Activated CD4-positive, alpha-beta T cell treated with anti-CD3 and anti-CD28 coated beads, Interleukin-2, amount 10 ng/mL, durations not matched to agents 7 days and 5 days (primary cell): ENCODE measurements at regions not wholly inside any gene's neighbourhood (a gene's known extent, or its start where the extent isn't known, plus 50 kb on each side); places are given as distances from the start of the nearest gene placed in this dataset.

Experiments used
- CTCF ChIA-PET: fragments of 350-600 bp; sonication (Branson Sonifier 250); formaldehyde crosslinking; loops from one replicate; lab custom pipeline; 2021; ENCODE audit warnings: antibody characterized with exemption; lab: Charles Lee
- POLR2A ChIA-PET: fragments of 350-600 bp; sonication (Branson Sonifier 250); formaldehyde crosslinking; loops from one replicate; lab custom pipeline; 2021; ENCODE audit warnings: antibody characterized with exemption; lab: Charles Lee
- DNase-seq: peaks from one replicate; pipeline ENCODE4 v3.0.0-alpha.2; 2020
- H3K27ac Mint-ChIP-seq: one replicate; pipeline ENCODE4 v1.8.0; 2021; ENCODE audit warnings: mild to moderate bottlenecking, moderate library complexity, mixed read lengths
- H3K27me3 Mint-ChIP-seq: one replicate; pipeline ENCODE4 v1.8.0; 2021; ENCODE audit warnings: mixed read lengths
- H3K36me3 Mint-ChIP-seq: one replicate; pipeline ENCODE4 v1.8.0; 2021; ENCODE audit warnings: low read depth, mixed read lengths
- H3K4me1 Mint-ChIP-seq: one replicate; pipeline ENCODE4 v1.8.0; 2021; ENCODE audit warnings: mixed read lengths
- H3K4me3 Mint-ChIP-seq: one replicate; pipeline ENCODE4 v1.8.0; 2021; ENCODE audit warnings: mild to moderate bottlenecking, moderate library complexity, mixed read lengths
- H3K9me3 Mint-ChIP-seq: one replicate; pipeline ENCODE4 v1.8.0; 2021; ENCODE audit warnings: mixed read lengths

GRCh38 chr2:120418174-120418787 lies 72.3 kb downstream of the INHBB start:
- Mint-ChIP-seq H3K36me3 (no peaks in the 10 kb centered on the region), H3K9me3 (no peaks in the 10 kb centered on the region), H3K4me3 (no peak overlapping the region), H3K27me3 (peaks cover 6% of the 10 kb centered on the region), H3K27ac (no peak overlapping the region), H3K4me1 (no peaks in the 10 kb centered on the region)
- POLR2A ChIA-PET, result no interaction called here
- CTCF ChIA-PET, result no interaction called here
- DNase-seq, result no peak

GRCh38 chr2:120419073-120419472 lies 73.1 kb downstream of the INHBB start:
- CTCF ChIA-PET, result no interaction called here
- POLR2A ChIA-PET, result no interaction called here
- no peaks in the 10 kb centered on the region for H3K9me3 Mint-ChIP-seq
- H3K36me3 Mint-ChIP-seq, result no peaks in the 10 kb centered on the region
- no peak overlapping the region for H3K27ac Mint-ChIP-seq
- H3K27me3 Mint-ChIP-seq, result peaks cover 3% of the 10 kb centered on the region
- no peak overlapping the region for H3K4me3 Mint-ChIP-seq
- DNase-seq, result no peak
- no peaks in the 10 kb centered on the region for H3K4me1 Mint-ChIP-seq

GRCh38 chr2:120419955-120420354 lies 74.0 kb downstream of the INHBB start:
- Mint-ChIP-seq H3K4me3 (no peak overlapping the region), H3K36me3 (no peaks in the 10 kb centered on the region), H3K27me3 (no peaks in the 10 kb centered on the region), H3K9me3 (no peaks in the 10 kb centered on the region), H3K4me1 (no peaks in the 10 kb centered on the region), H3K27ac (no peak overlapping the region)
- DNase-seq, result no peak
- ChIA-PET POLR2A (no interaction called here), CTCF (no interaction called here)

GRCh38 chr2:120421126-120421829 lies 75.3 kb downstream of the INHBB start:
- ChIA-PET POLR2A (no interaction called here), CTCF (no interaction called here)
- Mint-ChIP-seq H3K4me3 (no peak overlapping the region), H3K9me3 (no peaks in the 10 kb centered on the region), H3K27me3 (peaks cover 2% of the 10 kb centered on the region), H3K36me3 (no peaks in the 10 kb centered on the region), H3K4me1 (no peaks in the 10 kb centered on the region), H3K27ac (no peak overlapping the region)
- no peak for DNase-seq

GRCh38 chr2:120421830-120422175 lies 75.9 kb downstream of the INHBB start:
- H3K36me3 Mint-ChIP-seq, result no peaks in the 10 kb centered on the region
- DNase-seq, result no peak
- no peaks in the 10 kb centered on the region for H3K9me3 Mint-ChIP-seq
- no peaks in the 10 kb centered on the region for H3K4me1 Mint-ChIP-seq
- ChIA-PET POLR2A (no interaction called here), CTCF (no interaction called here)
- H3K27me3 Mint-ChIP-seq, result peaks cover 7% of the 10 kb centered on the region
- no peak overlapping the region for H3K4me3 Mint-ChIP-seq
- H3K27ac Mint-ChIP-seq, result no peak overlapping the region

GRCh38 chr2:120422465-120423160 lies 76.7 kb downstream of the INHBB start:
- no peak overlapping the region for H3K27ac Mint-ChIP-seq
- POLR2A ChIA-PET, result no interaction called here
- no peak overlapping the region for H3K4me3 Mint-ChIP-seq
- CTCF ChIA-PET, result no interaction called here
- H3K4me1 Mint-ChIP-seq, result no peaks in the 10 kb centered on the region
- H3K36me3 Mint-ChIP-seq, result no peaks in the 10 kb centered on the region
- H3K27me3 Mint-ChIP-seq, result peaks cover 9% of the 10 kb centered on the region
- no peaks in the 10 kb centered on the region for H3K9me3 Mint-ChIP-seq
- no peak for DNase-seq

- ChIA-PET CTCF (interaction anchor here (1.0 kb wide), 1 partner anchor 42 kb away, joined by 3 read pairs; no protein-coding TSS in a partner anchor), POLR2A (no interaction called here)
- Mint-ChIP-seq H3K9me3 (no peaks in the 10 kb centered on the region), H3K27me3 (peaks cover 9% of the 10 kb centered on the region), H3K4me3 (no peak overlapping the region), H3K4me1 (no peaks in the 10 kb centered on the region), H3K36me3 (no peaks in the 10 kb centered on the region), H3K27ac (no peak overlapping the region)
- DNase-seq, result no peak
Observed at GRCh38 chr2:120423167-120423943, 77.4 kb downstream of the INHBB start.

- Mint-ChIP-seq H3K27ac (no peak overlapping the region), H3K4me3 (no peak overlapping the region), H3K4me1 (no peaks in the 10 kb centered on the region), H3K9me3 (no peaks in the 10 kb centered on the region), H3K27me3 (peaks cover 9% of the 10 kb centered on the region), H3K36me3 (no peaks in the 10 kb centered on the region)
- ChIA-PET CTCF (interaction anchor here (1.0 kb wide), 1 partner anchor 41 kb away, joined by 3 read pairs; no protein-coding TSS in a partner anchor), POLR2A (no interaction called here)
- DNase-seq, result no peak
Observed at GRCh38 chr2:120424274-120424796, 78.4 kb downstream of the INHBB start.

GRCh38 chr2:120425014-120425413 lies 79.1 kb downstream of the INHBB start:
- H3K36me3 Mint-ChIP-seq, result no peaks in the 10 kb centered on the region
- ChIA-PET POLR2A (no interaction called here), CTCF (interaction anchor here (0.5 kb wide), 1 partner anchor 774 kb away, joined by 6 read pairs; no protein-coding TSS in a partner anchor)
- no peak for DNase-seq
- H3K4me3 Mint-ChIP-seq, result no peak overlapping the region
- H3K27me3 Mint-ChIP-seq, result peaks cover 9% of the 10 kb centered on the region
- no peak overlapping the region for H3K27ac Mint-ChIP-seq
- H3K4me1 Mint-ChIP-seq, result no peaks in the 10 kb centered on the region
- H3K9me3 Mint-ChIP-seq, result no peaks in the 10 kb centered on the region

GRCh38 chr2:120428748-120429147 lies 82.8 kb downstream of the INHBB start:
- ChIA-PET POLR2A (no interaction called here), CTCF (no interaction called here)
- Mint-ChIP-seq H3K27me3 (peaks cover 9% of the 10 kb centered on the region), H3K27ac (no peak overlapping the region), H3K36me3 (no peaks in the 10 kb centered on the region), H3K9me3 (no peaks in the 10 kb centered on the region), H3K4me3 (no peak overlapping the region), H3K4me1 (no peaks in the 10 kb centered on the region)
- no peak for DNase-seq

- no peaks in the 10 kb centered on the region for H3K9me3 Mint-ChIP-seq
- CTCF ChIA-PET, result no interaction called here
- H3K27me3 Mint-ChIP-seq, result peaks cover 9% of the 10 kb centered on the region
- no peak overlapping the region for H3K4me3 Mint-ChIP-seq
- DNase-seq, result no peak
- no peaks in the 10 kb centered on the region for H3K4me1 Mint-ChIP-seq
- no peaks in the 10 kb centered on the region for H3K36me3 Mint-ChIP-seq
- H3K27ac Mint-ChIP-seq, result no peak overlapping the region
- POLR2A ChIA-PET, result no interaction called here
Observed at GRCh38 chr2:120429586-120430500, 83.9 kb downstream of the INHBB start.

- no peak for DNase-seq
- H3K27ac Mint-ChIP-seq, result no peak overlapping the region
- POLR2A ChIA-PET, result no interaction called here
- no peak overlapping the region for H3K4me3 Mint-ChIP-seq
- CTCF ChIA-PET, result no interaction called here
- H3K27me3 Mint-ChIP-seq, result peaks cover 9% of the 10 kb centered on the region
- H3K4me1 Mint-ChIP-seq, result no peaks in the 10 kb centered on the region
- H3K36me3 Mint-ChIP-seq, result no peaks in the 10 kb centered on the region
- H3K9me3 Mint-ChIP-seq, result no peaks in the 10 kb centered on the region
Observed at GRCh38 chr2:120430501-120430830, 84.5 kb downstream of the INHBB start.
